ENCODE measurements at regions not wholly inside any gene's neighbourhood (a gene's known extent, or its start where the extent isn't known, plus 50 kb on each side); places are given as distances from the start of the nearest gene placed in this dataset.
"Not testable (repeated sequence)": the region's sequence is repeated elsewhere in the genome, so short reads cannot be mapped to it uniquely, and the experiment has no call there.

DNA sequence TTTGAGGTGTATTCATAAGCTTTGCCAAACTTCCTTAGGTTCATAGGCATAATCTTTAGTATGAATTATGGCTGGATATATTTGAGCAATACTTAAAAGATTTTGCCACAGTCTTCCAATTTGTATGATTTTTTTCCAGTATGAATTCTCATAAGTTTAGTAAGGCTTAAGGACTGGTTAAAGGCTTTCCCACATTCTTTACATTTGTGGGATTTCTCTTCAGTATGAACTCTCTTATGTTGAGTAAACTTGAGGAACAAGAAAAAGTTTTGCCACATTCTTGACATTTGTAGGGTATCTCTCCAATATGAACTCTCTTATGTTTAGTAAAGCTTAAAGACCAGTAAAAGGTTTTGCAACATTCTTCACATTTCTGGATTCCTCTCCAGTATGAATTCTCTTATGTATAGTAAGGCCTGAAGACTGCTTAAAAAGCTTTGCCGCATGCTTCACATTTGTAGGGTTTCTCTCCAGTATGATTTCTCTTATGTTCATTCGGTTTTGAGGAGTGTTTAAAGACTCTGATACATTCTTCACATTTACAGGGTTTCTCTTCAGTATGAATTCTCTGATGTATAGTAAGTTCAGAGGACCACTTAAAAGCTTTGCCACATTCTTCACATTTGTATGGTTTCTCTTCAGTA, 302.6 kb downstream of the ZNF33B start:
- H2AFZ ChIP-seq (ENCODE audit: low read length); H3K36me3 ChIP-seq (ENCODE audit: insufficient read depth, low read length); H3K27ac ChIP-seq (ENCODE audit: low read depth, low read length): not testable (repeated sequence)

DNA sequence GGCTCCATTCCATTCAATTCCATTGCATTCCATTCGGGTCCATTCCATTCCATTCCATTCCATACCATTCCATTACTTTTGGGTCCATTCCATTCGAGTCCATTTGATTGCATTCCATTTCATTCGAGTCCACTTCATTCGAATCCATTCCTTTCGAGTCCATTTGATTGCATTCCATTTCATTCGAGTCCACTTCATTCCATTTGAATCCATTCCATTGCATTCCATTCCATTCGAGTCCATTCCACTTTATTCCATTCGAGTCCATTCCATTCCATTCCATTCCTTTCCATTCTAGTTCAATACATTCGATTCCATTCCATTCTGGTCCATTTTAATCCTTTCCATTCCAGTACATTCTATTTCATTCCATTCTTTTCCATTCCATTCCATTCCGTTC, 334.0 kb downstream of the ZNF33B start:
- H3K36me3 ChIP-seq (ENCODE audit: insufficient read depth, low read length): no peaks in the 10 kb centered on the region
- TF ChIP-seq, protein P1, sequence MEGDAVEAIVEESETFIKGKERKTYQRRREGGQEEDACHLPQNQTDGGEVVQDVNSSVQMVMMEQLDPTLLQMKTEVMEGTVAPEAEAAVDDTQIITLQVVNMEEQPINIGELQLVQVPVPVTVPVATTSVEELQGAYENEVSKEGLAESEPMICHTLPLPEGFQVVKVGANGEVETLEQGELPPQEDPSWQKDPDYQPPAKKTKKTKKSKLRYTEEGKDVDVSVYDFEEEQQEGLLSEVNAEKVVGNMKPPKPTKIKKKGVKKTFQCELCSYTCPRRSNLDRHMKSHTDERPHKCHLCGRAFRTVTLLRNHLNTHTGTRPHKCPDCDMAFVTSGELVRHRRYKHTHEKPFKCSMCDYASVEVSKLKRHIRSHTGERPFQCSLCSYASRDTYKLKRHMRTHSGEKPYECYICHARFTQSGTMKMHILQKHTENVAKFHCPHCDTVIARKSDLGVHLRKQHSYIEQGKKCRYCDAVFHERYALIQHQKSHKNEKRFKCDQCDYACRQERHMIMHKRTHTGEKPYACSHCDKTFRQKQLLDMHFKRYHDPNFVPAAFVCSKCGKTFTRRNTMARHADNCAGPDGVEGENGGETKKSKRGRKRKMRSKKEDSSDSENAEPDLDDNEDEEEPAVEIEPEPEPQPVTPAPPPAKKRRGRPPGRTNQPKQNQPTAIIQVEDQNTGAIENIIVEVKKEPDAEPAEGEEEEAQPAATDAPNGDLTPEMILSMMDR (IDR thresholded peaks at IDR 0.05; ENCODE audit: extremely low read depth, low read depth, low read length): no peak
- peaks cover 70% of the 10 kb centered on the region for H3K9me3 ChIP-seq (ENCODE audit: low read depth, low read length)
- no peak overlapping the region for H3K4me3 ChIP-seq (ENCODE audit: insufficient read depth, low read length)
- no peak for DNase-seq (ENCODE audit: insufficient read length, low spot score, missing footprints)
- no peak overlapping the region for H3K4me2 ChIP-seq (ENCODE audit: insufficient read depth, low read length)
- H3K4me1 ChIP-seq (ENCODE audit: insufficient read depth, low read length): no peaks in the 10 kb centered on the region
- no peaks in the 10 kb centered on the region for H3K79me2 ChIP-seq (ENCODE audit: insufficient read depth, low read length)
- no peaks in the 10 kb centered on the region for H3K27me3 ChIP-seq (ENCODE audit: insufficient read depth, low read length)
- H3K27ac ChIP-seq (ENCODE audit: low read depth, low read length): no peak overlapping the region
- H4K20me1 ChIP-seq (ENCODE audit: insufficient read depth, low read length): no peaks in the 10 kb centered on the region
- no peak overlapping the region for H2AFZ ChIP-seq (ENCODE audit: low read length)

More for the DNA sequence above, 302.6 kb downstream of the ZNF33B start:
- peaks cover 11% of the 10 kb centered on the region for H3K9me3 ChIP-seq (ENCODE audit: low read depth, low read length)
- not testable (repeated sequence) for H3K79me2 ChIP-seq (ENCODE audit: insufficient read depth, low read length); H3K4me3 ChIP-seq (ENCODE audit: insufficient read depth, low read length); H4K20me1 ChIP-seq (ENCODE audit: insufficient read depth, low read length); H3K4me2 ChIP-seq (ENCODE audit: insufficient read depth, low read length); H3K4me1 ChIP-seq (ENCODE audit: insufficient read depth, low read length); H3K27me3 ChIP-seq (ENCODE audit: insufficient read depth, low read length); DNase-seq (ENCODE audit: insufficient read length, low spot score, missing footprints)

DNA sequence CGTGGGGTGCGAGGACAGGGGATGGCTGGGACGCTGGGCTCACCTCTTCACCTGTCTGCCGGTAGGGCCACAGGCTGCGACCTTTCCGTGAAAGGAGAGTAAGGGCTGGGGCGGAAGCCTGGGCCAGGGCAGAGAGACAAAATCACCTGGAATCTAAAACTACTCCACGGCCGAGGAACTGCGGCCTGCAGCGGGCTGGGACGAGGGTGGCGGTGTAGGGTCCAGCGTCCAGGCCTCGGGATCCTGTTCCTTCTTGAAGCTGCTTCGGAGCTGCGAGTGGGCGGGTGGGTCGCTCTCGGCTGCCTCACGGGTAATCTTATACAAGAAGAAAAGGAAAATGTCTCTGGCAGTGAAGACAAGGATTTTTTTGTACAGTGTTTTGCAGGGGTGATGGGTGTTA, 356.5 kb downstream of the ZNF33B start:
- not testable (repeated sequence) for H3K9me3 ChIP-seq (ENCODE audit: low read depth, low read length); H3K27ac ChIP-seq (ENCODE audit: low read depth, low read length); H3K27me3 ChIP-seq (ENCODE audit: insufficient read depth, low read length); H4K20me1 ChIP-seq (ENCODE audit: insufficient read depth, low read length); H3K36me3 ChIP-seq (ENCODE audit: insufficient read depth, low read length); H2AFZ ChIP-seq (ENCODE audit: low read length); H3K4me3 ChIP-seq (ENCODE audit: insufficient read depth, low read length); H3K79me2 ChIP-seq (ENCODE audit: insufficient read depth, low read length); H3K4me1 ChIP-seq (ENCODE audit: insufficient read depth, low read length); DNase-seq (ENCODE audit: insufficient read length, low spot score, missing footprints); H3K4me2 ChIP-seq (ENCODE audit: insufficient read depth, low read length)

DNA sequence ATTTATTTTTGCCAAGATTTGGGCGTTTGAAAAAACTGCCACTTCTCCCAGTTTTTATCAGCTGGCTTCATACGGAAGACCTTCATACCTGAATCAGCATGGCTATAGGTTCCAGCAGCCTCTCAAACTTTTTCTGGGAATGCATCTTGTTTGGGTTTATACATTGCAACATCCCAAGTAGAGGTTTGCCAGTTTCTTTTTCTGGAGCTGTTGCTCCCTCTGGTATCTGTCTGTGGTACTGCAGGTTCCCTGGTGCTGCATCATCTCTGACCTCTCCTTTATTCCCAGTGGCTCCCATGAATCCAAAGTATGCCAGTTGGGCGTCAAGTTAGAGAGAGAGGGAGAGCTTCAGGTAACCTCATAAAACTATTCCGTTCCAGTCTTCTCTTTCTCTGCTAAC, 368.6 kb downstream of the ZNF33B start:
- H3K9me3 ChIP-seq (ENCODE audit: low read depth, low read length); H3K27ac ChIP-seq (ENCODE audit: low read depth, low read length); H3K27me3 ChIP-seq (ENCODE audit: insufficient read depth, low read length); H3K36me3 ChIP-seq (ENCODE audit: insufficient read depth, low read length); H2AFZ ChIP-seq (ENCODE audit: low read length); H3K4me2 ChIP-seq (ENCODE audit: insufficient read depth, low read length); H3K79me2 ChIP-seq (ENCODE audit: insufficient read depth, low read length); DNase-seq (ENCODE audit: insufficient read length, low spot score, missing footprints); H3K4me3 ChIP-seq (ENCODE audit: insufficient read depth, low read length); H3K4me1 ChIP-seq (ENCODE audit: insufficient read depth, low read length); H4K20me1 ChIP-seq (ENCODE audit: insufficient read depth, low read length): not testable (repeated sequence)

DNA sequence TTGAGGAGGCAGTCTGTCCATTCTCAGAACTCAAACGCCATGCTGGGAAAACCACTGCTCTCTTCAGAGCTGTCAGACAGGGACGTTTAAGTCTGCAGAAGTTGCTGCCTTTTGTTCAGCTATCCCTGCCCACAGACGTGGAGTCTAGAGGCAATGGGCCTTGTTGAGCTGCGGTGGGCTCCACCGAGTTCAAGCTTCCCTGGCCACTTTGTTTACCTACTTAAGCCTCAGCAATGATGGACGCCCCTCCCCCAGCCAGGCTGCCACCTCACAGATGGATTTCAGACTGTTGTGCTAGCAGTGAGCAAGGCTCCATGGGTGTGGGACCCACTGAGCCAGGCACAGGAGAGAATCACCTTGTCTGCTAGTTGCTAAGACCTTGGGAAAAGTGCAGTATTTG, 375.1 kb downstream of the ZNF33B start:
- not testable (repeated sequence) for H2AFZ ChIP-seq (ENCODE audit: low read length); H3K27me3 ChIP-seq (ENCODE audit: insufficient read depth, low read length); H4K20me1 ChIP-seq (ENCODE audit: insufficient read depth, low read length); H3K79me2 ChIP-seq (ENCODE audit: insufficient read depth, low read length); H3K27ac ChIP-seq (ENCODE audit: low read depth, low read length); H3K36me3 ChIP-seq (ENCODE audit: insufficient read depth, low read length); DNase-seq (ENCODE audit: insufficient read length, low spot score, missing footprints); H3K9me3 ChIP-seq (ENCODE audit: low read depth, low read length); H3K4me1 ChIP-seq (ENCODE audit: insufficient read depth, low read length); H3K4me2 ChIP-seq (ENCODE audit: insufficient read depth, low read length); H3K4me3 ChIP-seq (ENCODE audit: insufficient read depth, low read length)

DNA sequence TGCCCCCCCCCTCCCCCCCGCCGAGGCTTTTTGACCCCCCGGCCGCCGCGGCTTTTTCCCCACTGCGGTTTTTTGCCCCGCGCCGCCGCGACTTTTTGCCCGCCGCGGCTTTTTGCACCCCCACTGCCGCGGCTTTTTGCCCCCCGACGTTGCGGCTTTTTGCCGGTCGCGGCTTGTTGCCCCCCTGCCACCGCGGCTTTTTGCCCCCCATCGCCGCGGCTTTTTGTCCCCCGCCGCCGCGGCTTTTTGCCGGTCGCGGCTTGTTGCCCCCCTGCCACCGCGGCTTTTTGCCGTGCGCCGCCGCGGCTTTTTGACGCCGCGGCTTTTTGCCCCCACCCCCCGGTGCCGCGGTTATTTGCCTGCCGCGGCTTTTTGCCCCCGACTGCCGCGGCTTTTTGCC, 395.4 kb downstream of the ZNF33B start:
- H3K27ac ChIP-seq (ENCODE audit: low read depth, low read length); H3K79me2 ChIP-seq (ENCODE audit: insufficient read depth, low read length); H3K4me2 ChIP-seq (ENCODE audit: insufficient read depth, low read length); H3K4me3 ChIP-seq (ENCODE audit: insufficient read depth, low read length); DNase-seq (ENCODE audit: insufficient read length, low spot score, missing footprints); H3K9me3 ChIP-seq (ENCODE audit: low read depth, low read length); H2AFZ ChIP-seq (ENCODE audit: low read length); H4K20me1 ChIP-seq (ENCODE audit: insufficient read depth, low read length); H3K27me3 ChIP-seq (ENCODE audit: insufficient read depth, low read length); H3K36me3 ChIP-seq (ENCODE audit: insufficient read depth, low read length); H3K4me1 ChIP-seq (ENCODE audit: insufficient read depth, low read length): not testable (repeated sequence)

Measured in osteoblast (primary cell).